NCI-H2081 treated with DMSO at 0.1 percent for 48 hours (cell line): ENCODE measurements at regions not wholly inside any gene's neighbourhood (a gene's known extent, or its start where the extent isn't known, plus 50 kb on each side); places are given as distances from the start of the nearest gene placed in this dataset.

Source experiments
- DNase-seq: peaks from one replicate; lab custom pipeline; 2025; lab: John Stamatoyannopoulos, UW

DNA sequence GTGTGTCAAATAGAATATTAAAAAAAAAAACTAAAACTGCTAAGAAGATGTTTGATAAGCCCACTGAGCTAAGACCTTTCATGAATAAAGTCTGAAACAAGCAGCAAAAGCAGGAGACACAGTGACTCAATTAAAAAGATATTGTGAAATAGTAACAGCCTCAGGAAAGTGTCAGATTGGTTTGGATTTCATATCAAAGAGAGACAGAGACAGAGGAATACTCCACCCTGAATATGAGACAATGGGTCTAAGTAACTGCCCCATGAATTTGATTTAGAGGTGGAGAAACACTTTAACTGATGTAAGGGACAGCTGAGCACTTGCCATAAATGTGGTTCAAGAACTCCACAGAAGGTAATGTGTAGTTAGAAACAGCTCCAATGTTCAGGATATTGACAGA is 277.9 kb upstream of the FOXG1 start:
- DNase-seq = no peak

DNA sequence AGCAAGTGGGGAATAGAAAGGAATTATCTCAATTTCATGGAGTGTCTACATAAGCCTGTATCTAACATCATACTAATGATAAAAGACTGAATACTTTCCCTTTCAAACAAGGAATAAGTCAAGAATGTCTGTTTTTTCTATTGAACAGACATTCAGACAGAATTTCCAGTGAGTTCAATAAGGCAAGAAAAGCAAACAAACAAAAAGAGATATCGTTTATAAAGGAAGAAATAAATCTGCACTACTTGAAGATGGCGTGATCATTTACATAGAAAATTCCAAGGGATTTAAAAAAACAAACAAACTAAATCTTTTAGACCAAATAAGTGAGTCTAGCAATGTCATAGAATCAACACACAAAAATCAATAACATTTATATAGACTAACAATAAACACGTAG is 273.1 kb upstream of the FOXG1 start:
- no peak for DNase-seq

DNA sequence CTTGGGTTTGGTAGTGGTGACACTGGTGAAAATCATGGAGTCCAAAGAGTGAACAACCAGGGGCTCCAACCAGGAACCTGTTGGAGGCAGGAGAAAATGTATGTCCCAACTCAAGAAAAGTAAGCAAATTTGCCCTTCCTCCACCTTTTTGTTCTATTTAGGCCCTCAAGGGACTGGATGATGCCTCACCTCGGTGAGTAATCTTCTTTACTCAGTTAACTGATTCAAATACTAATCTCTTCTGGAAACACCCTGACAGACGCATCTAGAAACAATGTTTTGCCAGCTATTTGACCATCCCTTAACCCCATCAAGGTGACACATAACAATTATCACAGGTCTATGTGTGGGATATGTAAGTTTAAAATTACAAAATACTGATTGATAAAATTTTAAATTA is 272.4 kb upstream of the FOXG1 start:
- no peak for DNase-seq

- DNase-seq = no peak
These were observed 270.2 kb upstream of the FOXG1 start for GRCh38 chr14:28496364-28496763.

- DNase-seq = no peak
These were observed 264.1 kb upstream of the FOXG1 start for GRCh38 chr14:28502517-28502916.

- no peak for DNase-seq
These were observed 251.0 kb upstream of the FOXG1 start for GRCh38 chr14:28515571-28515970.

DNA sequence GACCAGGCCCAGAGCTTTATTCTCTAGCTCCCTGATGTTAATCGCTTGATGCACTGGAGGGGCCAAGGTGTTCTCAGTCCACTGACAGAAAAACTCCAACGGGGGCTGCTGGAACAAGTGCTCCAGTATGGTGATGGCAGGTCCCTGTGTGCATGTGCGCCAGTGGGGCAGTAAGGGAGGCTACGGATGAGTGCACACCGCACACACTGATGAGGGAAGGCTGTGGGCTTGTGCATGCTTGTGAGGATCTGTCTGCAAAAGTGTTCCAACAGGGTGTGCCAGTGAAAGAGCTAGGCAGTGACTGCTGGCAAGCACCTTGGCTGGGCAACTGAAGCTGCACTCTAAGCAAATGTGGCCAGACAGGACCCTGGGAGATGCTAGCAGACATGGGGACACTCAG is 229.7 kb upstream of the FOXG1 start:
- DNase-seq = no peak

- no peak for DNase-seq
These were observed 224.5 kb upstream of the FOXG1 start for GRCh38 chr14:28542040-28542439.

DNA sequence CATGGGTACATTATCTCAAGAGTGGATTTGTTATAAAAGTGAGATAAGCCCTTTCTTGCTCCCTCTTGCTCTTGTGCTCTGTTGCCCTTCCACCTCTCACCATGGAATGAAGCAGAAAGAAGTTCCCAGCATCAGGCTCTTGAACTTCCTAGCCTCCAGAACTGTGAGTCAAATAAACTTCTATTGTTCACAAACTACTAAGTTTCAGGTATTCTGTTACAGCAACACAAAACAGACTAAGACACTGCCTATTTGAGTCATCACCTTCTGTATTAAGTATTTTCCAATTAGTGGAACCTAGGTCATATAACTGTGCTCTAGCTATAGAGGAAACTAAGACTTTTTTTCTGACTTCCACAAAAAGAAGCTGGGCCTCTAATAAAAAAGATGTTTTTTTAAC is 201.2 kb upstream of the FOXG1 start:
- no peak for DNase-seq

DNA sequence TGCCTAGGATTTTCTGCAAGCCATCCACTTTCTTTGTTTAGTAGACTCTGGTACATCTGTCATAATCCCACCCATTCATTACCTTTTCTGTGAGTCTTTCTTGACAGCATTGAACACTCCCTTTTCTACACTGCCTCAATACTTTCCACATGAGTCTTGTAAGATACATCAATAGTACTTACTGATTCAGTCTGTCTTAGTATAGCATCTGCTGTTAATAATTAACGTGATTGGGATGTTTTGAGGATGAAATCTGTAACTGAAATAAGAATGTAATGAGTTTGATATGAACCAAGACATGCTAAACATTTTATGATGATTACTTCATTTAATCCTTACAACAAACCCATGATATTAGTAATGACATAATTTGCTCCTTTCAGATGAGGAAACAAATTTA is 196.2 kb upstream of the FOXG1 start:
- DNase-seq = no peak

DNA sequence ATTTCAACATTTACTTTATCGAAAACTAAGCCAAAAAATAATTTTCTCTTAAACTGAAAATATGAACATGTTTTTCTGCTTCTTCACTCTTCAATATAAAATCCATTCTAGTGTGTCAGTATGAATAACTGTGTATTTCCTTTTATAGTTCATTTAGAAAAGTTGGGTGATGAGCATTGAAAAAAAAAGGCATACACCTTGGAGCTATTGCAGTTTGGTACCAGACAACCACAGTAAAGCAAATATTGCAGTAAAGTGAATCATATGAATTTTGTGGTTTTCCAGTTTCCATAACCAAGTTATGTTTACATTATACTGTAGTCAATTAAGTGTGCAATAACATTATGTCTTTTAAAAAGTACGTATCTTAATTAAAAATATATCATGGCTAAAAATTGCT is 195.0 kb upstream of the FOXG1 start:
- DNase-seq = no peak

DNA sequence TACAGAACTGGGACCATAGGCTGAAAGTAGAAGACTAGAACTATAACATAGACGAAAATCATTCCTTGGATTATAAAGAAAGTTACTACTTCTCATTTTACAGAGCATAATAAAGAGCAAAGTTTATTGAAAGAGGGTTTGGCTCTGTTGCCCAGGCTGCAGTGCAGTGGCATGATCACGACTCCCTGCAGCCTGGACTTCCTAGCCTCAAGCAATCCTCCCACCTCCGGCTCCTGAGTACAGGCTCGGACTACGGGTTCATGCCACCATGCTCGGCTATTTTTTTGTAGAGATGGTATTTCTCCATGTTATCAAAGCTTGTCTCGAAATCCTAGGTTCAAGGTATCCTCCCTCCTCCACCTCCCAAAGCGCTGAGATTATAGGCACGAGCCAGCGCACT is 190.1 kb upstream of the FOXG1 start:
- DNase-seq = no peak

DNA sequence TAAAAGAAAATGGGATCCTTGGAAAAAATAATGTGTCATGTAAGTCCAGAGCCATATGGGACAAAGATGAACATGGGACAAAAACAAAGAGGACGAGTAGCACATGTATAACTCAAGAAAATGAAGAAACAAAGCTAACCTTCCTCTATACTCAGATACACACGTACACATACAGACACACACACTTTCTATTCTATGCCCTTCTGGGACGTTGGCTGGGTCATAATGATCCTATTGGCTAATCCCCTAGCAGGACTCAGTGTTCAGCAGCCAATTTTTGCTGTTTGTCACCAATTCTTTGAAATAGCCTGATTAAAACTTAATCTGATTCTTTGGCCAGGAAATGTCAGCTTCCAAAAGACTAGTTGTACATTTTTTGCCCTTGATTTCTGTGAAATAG is 189.4 kb upstream of the FOXG1 start:
- DNase-seq = no peak

DNA sequence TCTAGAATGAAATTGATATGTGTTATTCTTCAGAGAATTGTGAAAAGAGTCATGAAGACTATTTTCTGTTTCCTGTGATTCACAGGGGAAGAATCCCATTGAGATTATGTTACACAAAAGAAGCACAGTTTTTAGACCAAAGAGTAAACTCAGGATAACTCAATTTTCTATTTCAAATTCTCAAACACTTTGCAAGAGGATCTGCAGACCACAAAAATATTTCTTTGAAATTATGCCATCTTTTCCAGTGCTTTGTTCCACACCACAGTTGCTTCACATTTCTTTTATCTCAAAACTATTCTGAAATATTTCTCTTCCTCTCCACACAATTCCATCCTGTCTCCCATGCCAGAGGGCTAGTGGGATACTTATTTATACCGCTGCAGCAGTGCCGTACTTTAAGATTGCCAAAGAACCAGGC is 188.9 kb upstream of the FOXG1 start:
- no peak for DNase-seq

GRCh38 chr14:28584951-28585350 is 181.6 kb upstream of the FOXG1 start:
- no peak for DNase-seq

- no peak for DNase-seq
These were observed 176.8 kb upstream of the FOXG1 start for GRCh38 chr14:28589792-28590191.

- DNase-seq = no peak
These were observed 170.2 kb upstream of the FOXG1 start for GRCh38 chr14:28596391-28596790.

DNA sequence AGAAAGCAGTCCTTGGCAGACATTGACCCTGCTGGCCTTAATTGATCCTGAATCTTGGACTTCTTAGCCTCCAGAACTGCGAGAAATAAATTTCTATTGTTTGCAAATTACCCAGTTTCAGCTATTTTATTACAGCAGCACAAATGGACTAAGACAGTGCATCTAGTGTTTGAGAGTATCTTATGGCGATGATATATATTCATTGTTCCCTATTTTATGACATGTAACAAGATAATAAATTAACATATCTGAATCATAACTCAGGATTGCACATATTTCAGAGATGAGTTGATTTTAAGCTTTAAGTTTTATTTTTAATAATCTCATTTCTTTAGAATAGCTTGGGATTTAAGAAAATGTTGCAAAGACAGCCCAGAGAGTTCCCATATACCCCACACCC is 167.4 kb upstream of the FOXG1 start:
- DNase-seq = no peak

- DNase-seq = no peak
These were observed 167.0 kb upstream of the FOXG1 start for GRCh38 chr14:28599605-28600004.

GRCh38 chr14:28603606-28604005 is 163.0 kb upstream of the FOXG1 start:
- DNase-seq = no peak

DNA sequence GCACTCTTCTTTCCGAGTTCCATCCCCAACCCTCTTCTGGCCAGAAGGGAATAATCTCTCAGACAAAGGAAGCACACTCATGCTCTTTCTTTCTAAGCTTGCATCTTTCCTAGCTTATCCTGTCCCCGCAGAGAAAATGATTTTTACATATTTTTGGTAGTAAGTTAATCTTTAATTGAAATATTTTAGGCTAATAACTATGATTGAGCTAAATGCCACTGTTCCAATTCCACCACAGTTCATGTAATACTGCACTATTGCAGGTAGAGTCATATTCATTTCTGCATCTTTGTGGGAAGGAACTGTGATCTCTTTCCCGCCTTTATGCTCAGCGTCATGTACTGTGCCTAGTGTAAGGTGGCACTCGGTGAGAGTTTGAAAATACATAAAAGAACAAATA is 158.9 kb upstream of the FOXG1 start:
- no peak for DNase-seq

DNA sequence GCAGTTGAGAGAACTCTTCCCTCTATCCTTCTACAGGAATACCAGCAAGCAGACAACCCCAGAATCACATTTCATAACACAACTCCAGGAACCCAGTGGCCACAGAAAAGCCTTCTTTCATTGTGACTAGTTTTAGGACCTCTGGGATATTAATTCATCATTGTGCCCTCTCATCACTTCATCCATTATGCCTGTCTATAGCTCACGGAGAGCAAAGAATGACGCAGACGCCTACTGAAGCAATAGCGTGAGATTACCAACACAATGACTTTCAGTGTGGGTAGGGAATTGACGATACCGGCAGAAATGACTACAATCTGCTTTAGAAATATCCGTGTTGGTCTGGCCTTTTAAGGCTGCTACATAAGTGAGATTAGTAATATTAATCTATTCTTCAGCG is 158.1 kb upstream of the FOXG1 start:
- DNase-seq = no peak

DNA sequence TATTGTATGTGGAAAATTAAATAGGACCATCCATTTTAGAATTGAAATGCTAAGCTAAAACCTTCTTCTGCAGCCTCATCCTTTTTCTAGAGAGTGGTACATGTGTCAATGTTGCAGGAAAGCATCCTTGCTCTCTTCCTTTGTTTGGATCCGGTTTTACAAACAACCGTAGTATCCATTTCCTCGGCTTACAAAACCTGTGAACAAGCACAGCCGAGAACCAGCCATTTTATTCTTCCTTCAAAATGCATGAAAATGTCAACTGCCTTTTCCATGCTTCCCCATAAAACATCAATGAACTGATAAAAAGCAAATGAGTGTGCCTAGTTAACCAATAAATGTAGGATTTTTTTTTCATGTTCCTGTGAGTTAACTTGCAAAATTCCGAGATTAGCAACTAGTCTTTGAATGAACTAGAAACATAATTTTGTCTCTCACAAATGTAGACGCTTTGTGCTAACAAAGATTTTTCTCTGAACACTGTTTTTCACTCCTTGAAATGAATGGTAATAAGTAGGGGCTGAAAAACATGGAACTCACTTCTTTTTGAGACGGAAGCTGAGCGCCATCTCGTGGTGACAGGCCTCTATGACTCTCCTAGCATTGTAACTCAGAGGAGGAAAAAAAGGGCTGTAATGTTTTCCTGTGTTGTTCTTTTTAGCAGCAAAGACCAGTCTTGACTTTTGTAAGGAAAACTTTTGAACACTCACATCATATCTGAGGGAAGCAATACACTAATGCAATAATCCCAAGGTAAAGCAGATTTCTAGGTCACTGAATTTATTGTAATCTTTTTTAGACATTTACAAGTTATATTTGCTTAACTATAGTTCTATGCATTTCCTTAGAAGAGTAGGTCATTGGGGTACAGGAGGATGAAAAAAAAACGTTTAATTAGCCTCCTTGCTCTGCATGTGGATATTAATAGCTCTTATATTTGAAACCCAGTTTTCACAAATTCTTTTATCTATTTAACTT is 157.4 kb upstream of the FOXG1 start:
- peak; percentile 47 for DNase-seq

DNA sequence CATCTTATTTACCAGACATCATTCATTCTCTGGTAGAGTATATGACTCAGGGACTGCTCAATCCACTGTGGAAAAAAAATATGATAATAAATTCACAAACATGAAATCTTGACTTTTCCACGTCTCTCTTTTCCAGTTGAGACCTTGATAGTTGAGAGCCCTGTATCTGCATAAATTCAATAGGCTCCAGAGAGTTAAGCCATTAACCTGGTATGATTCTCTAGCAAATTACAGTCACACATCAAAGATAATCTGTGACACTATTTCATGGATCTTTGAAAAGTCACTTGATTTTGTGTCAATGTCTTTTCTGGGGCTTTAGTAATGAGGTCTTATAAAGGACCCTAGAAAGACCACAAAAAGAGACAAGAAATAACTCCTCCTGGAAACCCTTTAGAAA is 154.2 kb upstream of the FOXG1 start:
- DNase-seq = no peak
